Epithelial cell of proximal tubule (primary cell): ENCODE measurements at regions not wholly inside any gene's neighbourhood (a gene's known extent, or its start where the extent isn't known, plus 50 kb on each side); places are given as distances from the start of the nearest gene placed in this dataset.

Source experiments
- DNase-seq: peaks from one replicate; pipeline ENCODE4 v3.0.0-alpha.2; 2011; ENCODE audit warnings: low read depth
- H3K4me3 ChIP-seq: 2 replicates; pipeline ENCODE4 v1.5.1; 2011; ENCODE audit warnings: low read depth, mild to moderate bottlenecking, low read length
- TF ChIP-seq, protein P1 (sequence below): conservative IDR thresholded peaks from 2 replicates; pipeline ENCODE4 v1.5.1; 2012; ENCODE audit warnings: low read depth, mild to moderate bottlenecking, low read length

GRCh38 chr3:68239542-68239941, 585.1 kb upstream of the SUCLG2 start:
- no peak overlapping the region for H3K4me3 ChIP-seq
- TF ChIP-seq, protein P1, sequence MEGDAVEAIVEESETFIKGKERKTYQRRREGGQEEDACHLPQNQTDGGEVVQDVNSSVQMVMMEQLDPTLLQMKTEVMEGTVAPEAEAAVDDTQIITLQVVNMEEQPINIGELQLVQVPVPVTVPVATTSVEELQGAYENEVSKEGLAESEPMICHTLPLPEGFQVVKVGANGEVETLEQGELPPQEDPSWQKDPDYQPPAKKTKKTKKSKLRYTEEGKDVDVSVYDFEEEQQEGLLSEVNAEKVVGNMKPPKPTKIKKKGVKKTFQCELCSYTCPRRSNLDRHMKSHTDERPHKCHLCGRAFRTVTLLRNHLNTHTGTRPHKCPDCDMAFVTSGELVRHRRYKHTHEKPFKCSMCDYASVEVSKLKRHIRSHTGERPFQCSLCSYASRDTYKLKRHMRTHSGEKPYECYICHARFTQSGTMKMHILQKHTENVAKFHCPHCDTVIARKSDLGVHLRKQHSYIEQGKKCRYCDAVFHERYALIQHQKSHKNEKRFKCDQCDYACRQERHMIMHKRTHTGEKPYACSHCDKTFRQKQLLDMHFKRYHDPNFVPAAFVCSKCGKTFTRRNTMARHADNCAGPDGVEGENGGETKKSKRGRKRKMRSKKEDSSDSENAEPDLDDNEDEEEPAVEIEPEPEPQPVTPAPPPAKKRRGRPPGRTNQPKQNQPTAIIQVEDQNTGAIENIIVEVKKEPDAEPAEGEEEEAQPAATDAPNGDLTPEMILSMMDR: no peak
- no peak for DNase-seq

GRCh38 chr3:68234076-68234780, 579.8 kb upstream of the SUCLG2 start:
- TF ChIP-seq, protein P1: no peak
- no peak for DNase-seq
- H3K4me3 ChIP-seq: no peak overlapping the region

- no peak overlapping the region for H3K4me3 ChIP-seq
- TF ChIP-seq, protein P1: no peak
- no peak for DNase-seq
Observed at GRCh38 chr3:68228856-68229255, 574.4 kb upstream of the SUCLG2 start.

GRCh38 chr3:68220832-68221231, 566.4 kb upstream of the SUCLG2 start:
- TF ChIP-seq, protein P1: no peak
- DNase-seq: no peak
- no peak overlapping the region for H3K4me3 ChIP-seq

DNA sequence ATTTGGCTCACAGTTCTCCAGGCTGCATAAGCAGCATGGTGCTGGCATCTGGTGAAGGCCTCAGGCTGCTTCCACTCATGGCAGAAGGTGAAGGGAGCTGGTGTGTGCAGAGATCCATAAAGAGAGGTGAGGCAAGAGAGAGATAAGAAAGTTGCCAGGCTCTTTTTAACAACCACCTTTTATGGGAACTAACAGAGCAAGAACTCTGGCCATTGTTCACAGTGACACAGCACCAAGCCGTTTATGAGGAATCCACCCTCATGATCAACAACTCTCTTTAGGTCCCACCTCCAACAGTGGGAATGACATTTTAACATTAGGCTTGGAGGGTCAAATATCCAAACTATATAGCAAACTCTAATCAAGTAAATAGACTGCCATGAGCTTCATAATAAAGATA, 557.2 kb upstream of the SUCLG2 start:
- TF ChIP-seq, protein P1: no peak
- no peak for DNase-seq
- H3K4me3 ChIP-seq: no peak overlapping the region

GRCh38 chr3:68210635-68211034, 556.2 kb upstream of the SUCLG2 start:
- TF ChIP-seq, protein P1: no peak
- H3K4me3 ChIP-seq: no peak overlapping the region
- DNase-seq: peak; percentile 6

DNA sequence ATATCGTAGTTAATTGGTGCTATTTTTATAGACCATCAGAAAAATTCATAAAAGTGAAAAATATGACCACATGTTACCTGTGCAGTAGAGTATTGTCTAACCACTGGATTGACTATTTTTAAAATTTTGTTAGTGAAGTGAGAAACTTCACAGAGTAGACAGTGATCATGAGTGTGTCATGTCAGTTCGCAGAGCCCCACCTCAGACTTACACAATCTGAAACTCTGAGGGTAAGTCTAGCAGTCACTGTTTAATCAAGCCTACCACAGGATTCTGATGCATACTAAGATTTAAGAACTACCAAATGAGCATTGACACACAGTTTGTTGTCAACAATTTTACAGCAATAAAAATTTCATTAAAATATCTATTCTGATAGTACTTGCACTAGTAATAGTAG, 552.9 kb upstream of the SUCLG2 start:
- TF ChIP-seq, protein P1: no peak
- DNase-seq: no peak
- H3K4me3 ChIP-seq: no peak overlapping the region
